ENCODE measurements at regions not wholly inside any gene's neighbourhood (a gene's known extent, or its start where the extent isn't known, plus 50 kb on each side); places are given as distances from the start of the nearest gene placed in this dataset.

DNA sequence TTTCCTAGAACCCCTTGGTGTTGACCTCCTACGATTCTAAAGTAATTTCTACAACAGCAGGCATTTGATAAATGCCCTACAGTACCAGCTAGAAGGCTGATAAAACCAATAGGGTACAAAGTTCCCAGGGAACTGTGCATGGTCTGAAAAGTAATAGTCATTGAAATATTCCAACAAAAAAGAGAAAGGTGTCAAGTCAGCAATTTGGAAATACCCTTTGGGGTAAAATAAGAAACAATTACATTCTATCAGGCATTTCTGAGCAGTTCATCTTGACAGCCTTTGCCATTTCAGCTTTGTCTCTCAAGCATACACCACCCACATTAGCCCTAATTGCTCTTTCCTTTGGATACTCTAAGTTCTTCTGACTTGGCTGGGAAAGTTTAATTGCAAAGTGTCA is 542.9 kb upstream of the DDX18 start:
- TF ChIP-seq, protein P1, sequence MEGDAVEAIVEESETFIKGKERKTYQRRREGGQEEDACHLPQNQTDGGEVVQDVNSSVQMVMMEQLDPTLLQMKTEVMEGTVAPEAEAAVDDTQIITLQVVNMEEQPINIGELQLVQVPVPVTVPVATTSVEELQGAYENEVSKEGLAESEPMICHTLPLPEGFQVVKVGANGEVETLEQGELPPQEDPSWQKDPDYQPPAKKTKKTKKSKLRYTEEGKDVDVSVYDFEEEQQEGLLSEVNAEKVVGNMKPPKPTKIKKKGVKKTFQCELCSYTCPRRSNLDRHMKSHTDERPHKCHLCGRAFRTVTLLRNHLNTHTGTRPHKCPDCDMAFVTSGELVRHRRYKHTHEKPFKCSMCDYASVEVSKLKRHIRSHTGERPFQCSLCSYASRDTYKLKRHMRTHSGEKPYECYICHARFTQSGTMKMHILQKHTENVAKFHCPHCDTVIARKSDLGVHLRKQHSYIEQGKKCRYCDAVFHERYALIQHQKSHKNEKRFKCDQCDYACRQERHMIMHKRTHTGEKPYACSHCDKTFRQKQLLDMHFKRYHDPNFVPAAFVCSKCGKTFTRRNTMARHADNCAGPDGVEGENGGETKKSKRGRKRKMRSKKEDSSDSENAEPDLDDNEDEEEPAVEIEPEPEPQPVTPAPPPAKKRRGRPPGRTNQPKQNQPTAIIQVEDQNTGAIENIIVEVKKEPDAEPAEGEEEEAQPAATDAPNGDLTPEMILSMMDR (IDR thresholded peaks at IDR 0.05; ENCODE audit: low read depth, low read length) = no peak
- TF ChIP-seq EZH2phosphoT487 (IDR thresholded peaks at IDR 0.05; ENCODE audit: low read depth) = no peak

Data from OCI-LY3 (cell line).